Upper lobe of right lung (tissue), 1 donor: ENCODE measurements at regions not wholly inside any gene's neighbourhood (a gene's known extent, or its start where the extent isn't known, plus 50 kb on each side); places are given as distances from the start of the nearest gene placed in this dataset.

Experiments used
- ATAC-seq: fragments of 200-7000 bp; cut with Tn5 transposase; one replicate; pipeline ENCODE4 v1.9.1; 2020; ENCODE audit warnings: mild to moderate bottlenecking, moderate library complexity
- DNase-seq: peaks from one replicate; pipeline ENCODE4 v3.0.0-alpha.2; 2020
- H3K27ac ChIP-seq: fragments of 200-600 bp; one replicate; pipeline ENCODE4 v1.8.0; 2022
- H3K27me3 ChIP-seq: fragments of 200-600 bp; one replicate; pipeline ENCODE4 v1.8.0; 2022; ENCODE audit warnings: mild to moderate bottlenecking
- H3K36me3 ChIP-seq: fragments of 200-600 bp; one replicate; pipeline ENCODE4 v1.8.0; 2022
- H3K4me1 ChIP-seq: fragments of 200-600 bp; one replicate; pipeline ENCODE4 v1.8.0; 2022
- H3K4me3 ChIP-seq: fragments of 200-600 bp; one replicate; pipeline ENCODE4 v1.8.0; 2022; ENCODE audit warnings: mild to moderate bottlenecking
- H3K9me3 ChIP-seq: fragments of 200-600 bp; one replicate; pipeline ENCODE4 v1.8.0; 2022
- CTCF ChIP-seq: fragments of 200-600 bp; IDR thresholded peaks from one replicate; pipeline ENCODE4 v1.8.0; 2022; ENCODE audit warnings: antibody characterized with exemption
- intact Hi-C: fragments of 100-400 bp; cut with DNase I; formaldehyde crosslinking; loops from one replicate; pipeline ENCODE4 v1.11.0; 2022
- donor health status: DM: no; HTN: yes; CAD: no; lungs with severe emphysema.

- no peaks in the 10 kb centered on the region for H3K4me1 ChIP-seq
- DNase-seq (no peak), ATAC-seq (no peak)
- no peak overlapping the region for H3K4me3 ChIP-seq
- no peak overlapping the region for H3K27ac ChIP-seq
- no peaks in the 10 kb centered on the region for H3K9me3 ChIP-seq
- intact Hi-C loops = no loop called here
- no peak for TF ChIP-seq CTCF
- no peaks in the 10 kb centered on the region for H3K27me3 ChIP-seq
- no peaks in the 10 kb centered on the region for H3K36me3 ChIP-seq
Observed at GRCh38 chr4:108399610-108400265, 220.6 kb upstream of the RPL34 start.

GRCh38 chr4:108398836-108399235 is 221.5 kb upstream of the RPL34 start:
- Histone ChIP-seq H3K27me3 (no peaks in the 10 kb centered on the region), H3K4me3 (no peak overlapping the region), H3K9me3 (no peaks in the 10 kb centered on the region), H3K4me1 (no peaks in the 10 kb centered on the region), H3K27ac (no peak overlapping the region), H3K36me3 (no peaks in the 10 kb centered on the region)
- ATAC-seq (no peak), DNase-seq (no peak)
- intact Hi-C loops = no loop called here
- TF ChIP-seq CTCF = no peak

GRCh38 chr4:108398316-108398715 is 222.1 kb upstream of the RPL34 start:
- intact Hi-C loops = no loop called here
- DNase-seq (no peak), ATAC-seq (no peak)
- Histone ChIP-seq H3K27ac (no peak overlapping the region), H3K36me3 (no peaks in the 10 kb centered on the region), H3K4me1 (no peaks in the 10 kb centered on the region), H3K27me3 (no peaks in the 10 kb centered on the region), H3K4me3 (no peak overlapping the region), H3K9me3 (no peaks in the 10 kb centered on the region)
- no peak for TF ChIP-seq CTCF

- no peak for DNase-seq
- Histone ChIP-seq H3K4me1 (no peaks in the 10 kb centered on the region), H3K36me3 (no peaks in the 10 kb centered on the region), H3K4me3 (no peak overlapping the region), H3K27me3 (no peaks in the 10 kb centered on the region), H3K9me3 (no peaks in the 10 kb centered on the region), H3K27ac (no peak overlapping the region)
- no peak for ATAC-seq
- TF ChIP-seq CTCF = no peak
- intact Hi-C loops = no loop called here
Observed at GRCh38 chr4:108397850-108398249, 222.5 kb upstream of the RPL34 start.

GRCh38 chr4:108396900-108397497 is 223.4 kb upstream of the RPL34 start:
- ATAC-seq (peak; percentile 29), DNase-seq (no peak)
- H3K36me3 ChIP-seq = no peaks in the 10 kb centered on the region
- no peaks in the 10 kb centered on the region for H3K4me1 ChIP-seq
- no peak for TF ChIP-seq CTCF
- no peaks in the 10 kb centered on the region for H3K9me3 ChIP-seq
- H3K27ac ChIP-seq = no peak overlapping the region
- intact Hi-C loops = no loop called here
- no peaks in the 10 kb centered on the region for H3K27me3 ChIP-seq
- no peak overlapping the region for H3K4me3 ChIP-seq
